Erythroblast (primary cell): ENCODE measurements at regions not wholly inside any gene's neighbourhood (a gene's known extent, or its start where the extent isn't known, plus 50 kb on each side); places are given as distances from the start of the nearest gene placed in this dataset.

Experiments used
- GATA1 ChIP-seq: IDR thresholded peaks from 2 replicates; pipeline ENCODE4 v1.6.1; 2011; ENCODE audit warnings: low read depth, mild to moderate bottlenecking, control low read depth, low read length, moderate library complexity
- POLR2A ChIP-seq: IDR thresholded peaks from 2 replicates; pipeline ENCODE4 v1.6.1; 2011; ENCODE audit warnings: mild to moderate bottlenecking, low read length

DNA sequence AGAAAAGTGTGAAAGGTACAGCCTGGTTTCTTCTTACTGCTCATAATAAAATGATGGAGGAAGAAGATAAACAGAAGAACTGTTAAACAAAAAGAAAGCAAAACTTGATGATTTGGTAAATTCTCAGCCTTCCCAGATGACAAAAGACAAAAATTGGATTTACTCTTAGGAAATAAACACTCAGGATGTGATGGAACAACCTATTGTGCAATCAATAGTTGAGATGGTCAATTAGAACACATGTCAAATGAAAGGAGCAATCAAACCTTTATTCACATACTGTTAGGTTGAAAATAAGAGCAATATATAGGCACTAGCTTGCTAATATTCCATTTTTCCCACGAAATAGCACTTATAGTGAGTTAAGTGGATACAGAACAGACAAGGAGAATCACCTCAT, 1174.0 kb upstream of the SLC39A10 start:
- TF ChIP-seq POLR2A (no peak), GATA1 (no peak)
